ENCODE measurements at regions not wholly inside any gene's neighbourhood (a gene's known extent, or its start where the extent isn't known, plus 50 kb on each side); places are given as distances from the start of the nearest gene placed in this dataset.

DNA sequence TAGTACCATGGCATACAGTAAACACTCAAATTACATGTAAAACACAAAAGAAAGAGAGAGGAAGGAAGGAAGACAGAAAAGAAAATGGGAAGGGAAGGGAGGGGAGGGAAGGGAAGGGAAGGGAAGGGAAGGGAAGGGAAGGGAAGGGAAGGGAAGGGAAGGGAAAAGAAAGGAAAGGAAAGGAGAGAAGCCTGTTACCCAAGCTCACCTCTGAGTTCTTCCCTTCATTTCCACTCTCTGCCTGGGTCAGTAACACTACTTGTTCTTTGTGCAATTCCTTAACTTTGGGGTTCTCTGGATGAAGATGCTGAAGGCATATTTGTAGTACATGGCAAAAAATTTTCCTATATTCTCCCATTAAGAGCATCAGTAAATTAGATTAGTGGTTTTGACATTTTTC lies 241.0 kb downstream of the RAB28 start:
- DNase-seq (ENCODE audit: low read depth), result no peak
- no peak overlapping the region for H3K4me3 ChIP-seq (ENCODE audit: low read depth, low read length)
- TF ChIP-seq, protein P1, sequence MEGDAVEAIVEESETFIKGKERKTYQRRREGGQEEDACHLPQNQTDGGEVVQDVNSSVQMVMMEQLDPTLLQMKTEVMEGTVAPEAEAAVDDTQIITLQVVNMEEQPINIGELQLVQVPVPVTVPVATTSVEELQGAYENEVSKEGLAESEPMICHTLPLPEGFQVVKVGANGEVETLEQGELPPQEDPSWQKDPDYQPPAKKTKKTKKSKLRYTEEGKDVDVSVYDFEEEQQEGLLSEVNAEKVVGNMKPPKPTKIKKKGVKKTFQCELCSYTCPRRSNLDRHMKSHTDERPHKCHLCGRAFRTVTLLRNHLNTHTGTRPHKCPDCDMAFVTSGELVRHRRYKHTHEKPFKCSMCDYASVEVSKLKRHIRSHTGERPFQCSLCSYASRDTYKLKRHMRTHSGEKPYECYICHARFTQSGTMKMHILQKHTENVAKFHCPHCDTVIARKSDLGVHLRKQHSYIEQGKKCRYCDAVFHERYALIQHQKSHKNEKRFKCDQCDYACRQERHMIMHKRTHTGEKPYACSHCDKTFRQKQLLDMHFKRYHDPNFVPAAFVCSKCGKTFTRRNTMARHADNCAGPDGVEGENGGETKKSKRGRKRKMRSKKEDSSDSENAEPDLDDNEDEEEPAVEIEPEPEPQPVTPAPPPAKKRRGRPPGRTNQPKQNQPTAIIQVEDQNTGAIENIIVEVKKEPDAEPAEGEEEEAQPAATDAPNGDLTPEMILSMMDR (IDR thresholded peaks at IDR 0.05; ENCODE audit: insufficient read depth, low read length), result no peak

DNA sequence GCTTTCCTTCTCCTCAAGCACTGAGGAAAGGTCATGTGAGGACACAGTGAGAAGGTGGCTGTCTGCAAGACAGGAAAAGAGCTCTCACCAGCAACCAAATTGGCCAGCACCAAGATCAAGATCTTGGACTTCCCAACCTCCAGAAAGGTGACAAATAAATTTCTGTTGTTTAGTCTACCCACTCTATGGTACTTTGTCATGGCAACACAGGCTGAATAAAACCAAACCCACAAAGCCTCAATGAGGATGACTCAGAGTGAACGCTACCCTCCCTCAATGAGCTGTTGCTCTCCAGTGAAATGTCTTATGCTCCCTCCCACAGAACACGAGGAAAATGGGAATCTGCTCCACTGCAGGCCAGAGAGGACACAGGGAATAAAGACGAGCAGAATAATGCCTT lies 244.1 kb downstream of the RAB28 start:
- TF ChIP-seq, protein P1 (IDR thresholded peaks at IDR 0.05; ENCODE audit: insufficient read depth, low read length), result no peak
- no peak for DNase-seq (ENCODE audit: low read depth)
- H3K4me3 ChIP-seq (ENCODE audit: low read depth, low read length), result no peak overlapping the region

DNA sequence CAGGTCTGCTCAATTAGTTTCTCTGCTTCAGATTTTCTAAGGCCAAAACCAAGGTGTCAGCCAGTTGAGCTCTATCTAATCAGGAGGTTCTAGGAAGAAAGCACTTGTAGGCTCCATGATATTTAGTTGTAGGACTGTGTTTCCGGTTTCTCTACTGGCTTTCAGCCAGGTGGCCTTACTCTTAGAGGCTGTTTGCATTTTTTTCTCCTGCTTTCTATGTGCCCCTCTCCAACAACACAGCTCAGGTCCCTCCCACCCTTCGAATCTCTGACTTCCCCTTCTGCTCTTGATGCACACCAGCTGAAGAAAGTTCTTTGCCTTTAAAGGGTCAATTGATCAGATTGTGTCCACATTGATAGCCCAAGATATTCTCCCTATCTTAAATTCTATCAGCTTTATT lies 245.2 kb downstream of the RAB28 start:
- H3K4me3 ChIP-seq (ENCODE audit: low read depth, low read length), result no peak overlapping the region
- DNase-seq (ENCODE audit: low read depth), result no peak
- TF ChIP-seq, protein P1 (IDR thresholded peaks at IDR 0.05; ENCODE audit: insufficient read depth, low read length), result no peak

DNA sequence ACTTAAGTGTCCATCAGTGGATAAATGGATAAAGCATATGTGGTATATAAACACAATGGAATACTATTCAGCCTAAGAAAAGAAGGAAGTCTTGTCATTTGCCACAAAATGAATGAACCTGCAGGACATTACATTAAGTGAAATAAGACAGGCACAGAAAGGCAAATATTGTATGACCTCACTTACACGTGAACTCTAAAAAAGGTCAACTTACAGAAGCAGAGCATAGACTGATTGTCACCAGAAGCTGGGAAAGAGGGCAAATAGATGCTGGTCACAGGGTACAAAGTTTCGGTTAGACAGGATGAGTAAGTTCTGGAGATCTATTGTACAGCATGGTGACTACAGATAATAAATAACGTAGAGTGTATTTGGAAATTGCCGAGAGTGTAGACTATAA lies 247.7 kb downstream of the RAB28 start:
- TF ChIP-seq, protein P1 (IDR thresholded peaks at IDR 0.05; ENCODE audit: insufficient read depth, low read length), result no peak
- H3K4me3 ChIP-seq (ENCODE audit: low read depth, low read length), result no peak overlapping the region
- no peak for DNase-seq (ENCODE audit: low read depth)

DNA sequence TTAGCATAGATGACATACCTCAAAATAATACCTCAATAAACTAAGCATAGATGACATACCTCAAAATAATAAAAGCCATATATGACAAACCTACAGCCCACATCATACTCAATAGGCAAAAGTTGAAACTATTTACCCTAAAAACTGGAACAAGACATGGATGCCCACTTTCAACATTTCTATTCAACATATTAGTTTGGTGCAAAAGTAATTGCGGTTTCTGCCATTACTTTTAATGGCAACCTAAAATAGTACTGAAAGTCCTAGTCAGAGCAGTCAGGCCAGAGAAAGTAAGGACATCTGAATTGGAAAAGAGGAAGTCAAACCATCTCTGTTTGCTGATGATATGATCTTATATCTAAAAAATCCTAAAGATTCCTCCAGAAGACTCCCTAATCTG lies 250.4 kb downstream of the RAB28 start:
- TF ChIP-seq, protein P1 (IDR thresholded peaks at IDR 0.05; ENCODE audit: insufficient read depth, low read length), result no peak
- no peak for DNase-seq (ENCODE audit: low read depth)
- H3K4me3 ChIP-seq (ENCODE audit: low read depth, low read length), result no peak overlapping the region

DNA sequence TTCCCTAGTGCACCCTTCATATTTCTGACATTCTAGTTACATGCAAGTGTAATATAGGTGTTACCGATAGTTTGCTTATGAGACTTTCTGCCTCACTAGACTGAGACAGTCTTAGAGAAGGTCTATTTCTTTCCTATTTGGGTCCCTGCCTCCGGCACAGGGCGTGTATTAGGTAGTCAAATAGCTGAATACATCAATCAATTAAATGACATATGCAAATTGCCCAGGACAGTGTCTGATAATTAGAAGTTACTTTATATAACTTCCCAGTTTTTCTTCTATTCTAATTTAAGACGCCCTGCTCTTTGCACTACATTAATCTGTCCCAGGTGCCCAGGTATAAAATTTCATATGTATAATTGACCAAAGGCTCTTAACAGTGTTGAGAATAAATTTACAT lies 264.2 kb downstream of the RAB28 start:
- no peak for DNase-seq (ENCODE audit: low read depth)
- no peak overlapping the region for H3K4me3 ChIP-seq (ENCODE audit: low read depth, low read length)
- TF ChIP-seq, protein P1 (IDR thresholded peaks at IDR 0.05; ENCODE audit: insufficient read depth, low read length), result no peak

DNA sequence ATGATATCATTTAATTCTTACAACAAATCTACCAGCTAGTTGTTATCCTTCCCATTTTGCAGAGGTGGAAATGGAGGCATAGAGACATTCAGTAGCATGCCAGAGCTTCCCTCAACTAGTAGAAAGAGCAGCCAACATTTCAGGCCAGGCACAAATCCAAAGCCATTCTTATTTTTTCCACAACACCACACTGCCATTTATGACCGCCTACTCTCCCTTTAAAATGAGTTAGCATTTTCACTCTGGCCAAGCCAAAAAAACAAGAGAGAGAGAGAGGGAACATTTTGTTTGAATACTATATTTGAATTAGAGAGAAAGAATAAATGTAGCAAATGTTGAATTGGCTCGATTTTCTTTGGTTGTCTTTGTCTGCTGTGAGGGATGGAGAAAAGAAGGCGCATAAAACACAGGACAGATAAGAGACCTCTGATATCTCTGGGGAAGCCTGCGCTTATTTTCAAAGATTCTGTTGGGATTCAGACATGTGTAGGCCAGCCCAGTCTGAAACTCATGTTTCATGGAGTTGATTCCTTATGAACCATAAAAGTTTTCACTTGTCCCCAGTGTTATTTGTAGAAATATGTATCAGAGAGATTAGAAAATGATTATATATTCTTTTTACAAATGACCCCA lies 265.7 kb downstream of the RAB28 start:
- no peak overlapping the region for H3K4me3 ChIP-seq (ENCODE audit: low read depth, low read length)
- DNase-seq (ENCODE audit: low read depth), result peak; percentile 12
- TF ChIP-seq, protein P1 (IDR thresholded peaks at IDR 0.05; ENCODE audit: insufficient read depth, low read length), result no peak
